ENCODE measurements at regions not wholly inside any gene's neighbourhood (a gene's known extent, or its start where the extent isn't known, plus 50 kb on each side); places are given as distances from the start of the nearest gene placed in this dataset.
A peak's percentile ranks its signal among the peaks of the same experiment; 100 is the strongest.

DNA sequence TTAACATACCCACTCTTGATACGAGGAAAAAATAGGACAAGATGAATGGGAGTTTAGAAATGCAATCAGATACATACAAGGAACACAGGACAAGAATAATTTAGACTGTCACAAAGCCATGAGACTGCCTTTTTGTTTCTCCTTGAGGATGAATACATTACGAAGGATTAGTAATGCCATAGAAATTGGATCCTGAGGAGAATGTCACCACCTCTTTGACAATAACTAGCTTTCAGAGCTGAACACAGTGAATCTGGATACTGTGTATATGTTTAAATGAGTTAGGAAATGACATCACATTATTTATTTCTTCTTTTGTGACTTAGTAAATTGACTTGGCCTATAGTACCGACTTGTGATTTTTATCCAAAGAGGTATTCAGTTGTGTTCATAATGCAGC is 596.3 kb upstream of the CNTNAP2 start:
- ATAC-seq (replicated peaks in 6 of 8): peak in 4 of 8 experiments; percentile 43 to 90 (median 67)
- Histone ChIP-seq H3K27ac (no peak overlapping the region), H3K4me3 (no peak overlapping the region), H3K4me1 (replicated peaks in 1 of 2) (no peaks in the 10 kb centered on the region)
- WGBS, 10 experiments: 0 to 84% (median 28%) methylated on average over 1 to 3 of the region's 3 CpGs; no CpG with 5 or more reads in 1 of the 10 experiments
- in situ Hi-C loops (cut with MboI; ENCODE audit: low pct_unique_long_range_greater_than_20kb in 2 of 9, low sequenced_read_pairs in 9 of 9, unreplicated experiment in 9 of 9): no loop called here

DNA sequence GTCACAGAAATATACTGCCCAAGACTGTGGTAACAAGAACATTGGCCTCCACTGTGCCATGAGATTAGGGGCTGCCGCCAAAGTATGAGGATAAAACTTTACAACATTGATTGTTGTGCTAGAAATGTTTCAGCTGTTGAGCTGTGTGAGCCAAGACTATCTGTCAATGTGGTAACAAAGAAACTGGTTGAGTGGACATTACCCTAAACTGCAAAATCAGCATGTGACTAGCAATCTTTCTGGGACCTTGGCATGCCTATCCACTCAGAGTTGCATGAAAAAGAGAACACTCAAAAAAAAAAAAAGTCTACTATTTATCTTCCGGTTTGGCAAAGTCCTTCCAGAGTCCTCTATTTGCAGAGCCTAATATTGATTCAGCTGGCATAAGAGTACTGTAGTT is 605.6 kb upstream of the CNTNAP2 start:
- in situ Hi-C loops (cut with MboI; ENCODE audit: low pct_unique_long_range_greater_than_20kb in 2 of 9, low sequenced_read_pairs in 9 of 9, unreplicated experiment in 9 of 9): no loop called here
- Histone ChIP-seq H3K4me3 (no peak overlapping the region), H3K27ac (no peak overlapping the region), H3K4me1 (replicated peaks in 1 of 2) (no peaks in the 10 kb centered on the region)
- 0 to 100% (median 68%) methylated on average over 1 to 2 of the region's 2 CpGs; no CpG with 5 or more reads in 2 of the 10 experiments for WGBS, 10 experiments
- peak in 1 of 8 experiments; percentile 34 for ATAC-seq (replicated peaks in 6 of 8)

DNA sequence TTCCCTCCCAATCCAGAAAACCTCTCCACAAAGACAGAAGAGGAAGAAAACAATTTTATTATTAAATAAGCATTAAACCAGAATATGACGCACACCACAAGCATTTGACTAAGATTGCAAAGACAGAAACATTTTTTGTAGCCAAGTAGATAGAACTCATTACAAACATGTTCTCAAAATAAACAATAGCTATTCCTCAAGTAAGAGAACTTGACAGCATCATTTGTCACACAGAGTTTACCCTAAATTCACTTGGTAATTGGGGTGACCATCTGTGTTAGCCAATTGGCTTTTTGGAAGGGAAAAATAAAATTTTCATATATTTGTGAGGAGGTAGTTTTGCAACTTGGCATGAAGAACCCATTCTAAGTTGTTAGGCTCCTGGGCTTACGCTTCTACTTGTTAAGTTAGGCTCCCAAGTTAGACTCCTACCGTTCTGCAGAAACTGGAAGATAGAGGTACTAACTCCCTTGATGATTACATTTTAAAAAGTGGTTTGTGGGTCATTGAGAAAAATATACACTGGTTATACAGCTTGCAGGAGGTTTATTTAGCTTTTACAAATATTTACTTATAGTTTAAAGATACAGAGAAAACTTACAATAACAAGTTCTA is 618.6 kb upstream of the CNTNAP2 start:
- H3K4me1 ChIP-seq (replicated peaks in 1 of 2): no peaks in the 10 kb centered on the region
- in situ Hi-C loops (cut with MboI; ENCODE audit: low pct_unique_long_range_greater_than_20kb in 2 of 9, low sequenced_read_pairs in 9 of 9, unreplicated experiment in 9 of 9): no loop called here
- no peak overlapping the region for H3K27ac ChIP-seq
- no peak overlapping the region for H3K4me3 ChIP-seq
- no peak for ATAC-seq (replicated peaks in 6 of 8)
- WGBS, 10 experiments: 0 to 100% (median 73%) methylated on average over 1 to 3 of the region's 3 CpGs

DNA sequence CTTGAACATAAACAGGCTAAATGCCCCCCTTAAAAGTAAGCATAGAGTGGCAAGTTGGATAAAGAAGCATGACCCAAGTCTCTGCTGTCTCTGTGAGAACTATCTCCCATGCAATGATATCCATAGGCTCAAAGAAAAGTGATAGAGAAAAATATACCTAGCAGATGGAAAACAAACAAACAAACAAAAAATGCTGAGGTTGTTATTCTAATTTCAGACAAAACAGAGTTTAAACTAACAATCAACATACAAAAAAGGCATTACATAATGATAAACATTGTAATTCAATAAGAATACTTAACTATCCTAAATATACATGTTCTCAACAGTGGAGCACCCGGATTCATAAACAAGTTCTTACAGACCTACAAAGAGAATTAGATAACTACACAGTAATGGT is 626.2 kb upstream of the CNTNAP2 start:
- 0 to 88% (median 36%) methylated on average over 1 of the region's 1 CpG; no CpG with 5 or more reads in 2 of the 10 experiments for WGBS, 10 experiments
- Histone ChIP-seq H3K4me3 (no peak overlapping the region), H3K4me1 (replicated peaks in 1 of 2) (no peaks in the 10 kb centered on the region), H3K27ac (no peak overlapping the region)
- no peak for ATAC-seq (replicated peaks in 6 of 8)
- in situ Hi-C loops (cut with MboI; ENCODE audit: low pct_unique_long_range_greater_than_20kb in 2 of 9, low sequenced_read_pairs in 9 of 9, unreplicated experiment in 9 of 9): no loop called here

DNA sequence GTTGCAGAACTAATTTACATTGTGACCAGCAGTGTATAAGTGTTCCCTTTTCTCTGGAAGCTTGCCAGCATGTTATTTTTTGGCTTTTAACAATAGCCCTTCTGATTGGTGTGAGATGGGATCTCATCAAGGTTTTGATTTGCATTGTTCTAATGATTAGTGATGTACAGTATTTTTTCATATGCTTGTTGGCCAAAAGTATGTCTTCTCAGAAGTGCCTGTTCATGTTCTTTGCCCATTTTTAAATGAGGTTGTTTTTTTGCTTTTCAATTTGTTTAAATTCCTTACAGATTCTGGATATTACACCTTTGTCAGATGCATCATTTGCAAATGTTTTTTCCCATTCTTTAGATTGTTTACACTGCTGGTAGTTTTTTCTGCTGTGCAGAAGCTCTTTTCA is 627.0 kb upstream of the CNTNAP2 start:
- Histone ChIP-seq H3K27ac (no peak overlapping the region), H3K4me3 (no peak overlapping the region), H3K4me1 (replicated peaks in 1 of 2) (no peaks in the 10 kb centered on the region)
- in situ Hi-C loops (cut with MboI; ENCODE audit: low pct_unique_long_range_greater_than_20kb in 2 of 9, low sequenced_read_pairs in 9 of 9, unreplicated experiment in 9 of 9): no loop called here
- ATAC-seq (replicated peaks in 6 of 8): no peak

DNA sequence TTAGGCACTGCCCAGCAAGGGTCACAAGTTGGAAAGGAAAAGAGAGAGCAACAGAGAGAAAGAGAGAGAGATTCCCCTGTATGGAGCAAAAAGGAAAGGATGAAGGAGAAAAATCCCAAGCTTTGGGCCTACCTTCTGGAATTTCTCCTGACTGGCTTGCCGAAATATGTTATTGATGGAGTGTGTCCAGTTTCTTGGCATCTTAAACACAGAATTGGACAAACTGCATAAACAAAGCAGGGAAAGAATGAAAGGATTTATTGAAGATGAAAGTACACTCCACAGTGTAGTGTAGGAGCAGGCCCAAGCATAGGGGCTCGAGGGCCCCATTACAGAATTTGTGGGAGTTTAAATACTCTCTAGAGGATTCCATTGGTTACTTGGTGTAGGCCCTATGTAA is 627.8 kb upstream of the CNTNAP2 start:
- in situ Hi-C loops (cut with MboI; ENCODE audit: low pct_unique_long_range_greater_than_20kb in 2 of 9, low sequenced_read_pairs in 9 of 9, unreplicated experiment in 9 of 9): no loop called here
- no peak for ATAC-seq (replicated peaks in 6 of 8)

DNA sequence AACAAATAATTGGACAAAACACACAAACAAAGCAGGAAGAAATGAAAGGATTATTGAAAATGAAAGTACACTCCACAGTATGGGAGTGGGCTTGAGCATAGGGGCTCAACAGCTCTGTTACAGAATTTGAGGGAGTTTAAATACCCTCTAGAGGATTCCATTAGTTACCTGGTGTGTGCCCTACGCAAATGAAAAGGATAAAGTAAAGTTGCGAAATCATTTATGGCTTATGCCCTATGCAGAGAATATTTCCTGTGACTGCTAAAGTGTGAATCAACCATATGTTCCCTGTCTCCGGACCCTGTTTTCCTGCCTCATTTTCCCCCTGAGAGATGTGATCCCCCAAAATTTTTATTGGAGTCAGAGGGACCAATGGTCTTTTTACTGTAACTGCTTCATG is 634.6 kb upstream of the CNTNAP2 start:
- in situ Hi-C loops (cut with MboI; ENCODE audit: low pct_unique_long_range_greater_than_20kb in 2 of 9, low sequenced_read_pairs in 9 of 9, unreplicated experiment in 9 of 9): no loop called here
- 0 to 97% (median 73%) methylated on average over 1 to 3 of the region's 3 CpGs; no CpG with 5 or more reads in 4 of the 10 experiments for WGBS, 10 experiments
- ATAC-seq (replicated peaks in 6 of 8): no peak
- H3K27ac ChIP-seq: no peak overlapping the region
- no peaks in the 10 kb centered on the region for H3K4me1 ChIP-seq (replicated peaks in 1 of 2)
- no peak overlapping the region for H3K4me3 ChIP-seq

More for the DNA sequence above, 627.8 kb upstream of the CNTNAP2 start:
- Histone ChIP-seq H3K4me3 (no peak overlapping the region), H3K4me1 (replicated peaks in 1 of 2) (no peaks in the 10 kb centered on the region), H3K27ac (no peak overlapping the region)
- WGBS, 10 experiments: 0 to 78% (median 10%) methylated on average over 1 to 2 of the region's 2 CpGs; no CpG with 5 or more reads in 3 of the 10 experiments

DNA sequence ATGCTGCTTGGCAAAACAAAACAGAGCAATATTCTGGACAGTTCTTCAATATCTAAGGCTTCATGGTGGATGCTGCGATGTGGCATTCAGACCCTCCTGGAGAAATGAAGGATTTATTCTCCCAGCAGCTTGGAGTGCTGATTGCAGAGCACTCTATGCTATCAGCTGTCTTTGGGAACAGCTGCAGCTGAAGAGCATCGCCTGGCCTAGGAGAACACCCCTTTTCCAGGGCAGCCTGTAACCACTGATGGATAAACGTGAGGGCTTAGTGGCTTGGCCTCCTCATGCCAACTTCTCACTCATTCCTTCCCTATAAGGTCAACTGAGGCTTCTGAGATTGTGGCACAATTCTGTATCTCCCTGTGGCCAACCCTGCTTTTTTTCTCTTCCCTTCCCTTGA is 638.1 kb upstream of the CNTNAP2 start:
- in situ Hi-C loops (cut with MboI; ENCODE audit: low pct_unique_long_range_greater_than_20kb in 2 of 9, low sequenced_read_pairs in 9 of 9, unreplicated experiment in 9 of 9): no loop called here
- 0 to 100% (median 20%) methylated on average over 1 to 3 of the region's 3 CpGs; no CpG with 5 or more reads in 2 of the 10 experiments for WGBS, 10 experiments
- H3K27ac ChIP-seq: no peak overlapping the region

DNA sequence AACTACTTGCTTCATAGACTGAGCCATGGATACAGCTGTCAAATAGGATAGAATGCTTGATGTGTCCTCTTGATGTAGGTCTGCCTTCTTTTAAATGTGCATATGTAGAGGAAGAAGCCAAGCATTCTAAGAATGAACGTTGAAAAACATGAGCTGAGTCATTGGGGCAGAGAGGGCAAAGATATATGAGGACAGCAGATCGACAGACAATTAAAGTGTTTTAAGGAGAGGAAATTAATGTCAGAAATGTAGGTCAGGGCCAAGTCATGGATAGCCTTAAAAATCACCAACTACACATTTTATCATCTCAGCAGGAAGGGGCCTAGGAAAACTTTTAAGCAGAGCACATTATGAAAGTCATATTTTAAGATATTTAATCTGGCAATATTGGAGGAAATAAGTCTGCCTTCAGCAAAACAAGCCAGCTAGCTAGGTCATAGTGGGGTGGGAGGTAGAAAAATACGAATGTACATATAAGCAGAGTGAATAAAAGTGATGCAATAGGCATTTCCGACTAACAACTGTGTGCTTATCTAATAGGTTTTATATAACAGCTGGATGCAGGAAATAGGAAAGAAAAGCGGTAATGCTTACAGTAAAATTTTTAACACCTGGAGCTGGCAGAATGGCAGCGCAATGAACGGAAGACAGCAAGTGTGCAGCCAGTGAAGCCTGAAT is 638.3 kb upstream of the TPK1 start:
- peak in 6 of 8 experiments; percentile 25 to 92 (median 82) for ATAC-seq (replicated peaks in 6 of 8)
- in situ Hi-C loops (cut with MboI; ENCODE audit: low pct_unique_long_range_greater_than_20kb in 2 of 9, low sequenced_read_pairs in 9 of 9, unreplicated experiment in 9 of 9): no loop called here
- Histone ChIP-seq H3K27ac (no peak overlapping the region), H3K4me1 (replicated peaks in 1 of 2) (peaks cover 8 to 13% of the 10 kb centered on the region in 2 donors), H3K4me3 (no peak overlapping the region)
- WGBS, 10 experiments: 0 to 100% (median 60%) methylated on average over 1 to 7 of the region's 7 CpGs; no CpG with 5 or more reads in 1 of the 10 experiments

More for the DNA sequence above, 638.1 kb upstream of the CNTNAP2 start:
- Histone ChIP-seq H3K4me3 (no peak overlapping the region), H3K4me1 (replicated peaks in 1 of 2) (peaks cover 0 to 4% of the 10 kb centered on the region in 2 donors)
- no peak for ATAC-seq (replicated peaks in 6 of 8)

DNA sequence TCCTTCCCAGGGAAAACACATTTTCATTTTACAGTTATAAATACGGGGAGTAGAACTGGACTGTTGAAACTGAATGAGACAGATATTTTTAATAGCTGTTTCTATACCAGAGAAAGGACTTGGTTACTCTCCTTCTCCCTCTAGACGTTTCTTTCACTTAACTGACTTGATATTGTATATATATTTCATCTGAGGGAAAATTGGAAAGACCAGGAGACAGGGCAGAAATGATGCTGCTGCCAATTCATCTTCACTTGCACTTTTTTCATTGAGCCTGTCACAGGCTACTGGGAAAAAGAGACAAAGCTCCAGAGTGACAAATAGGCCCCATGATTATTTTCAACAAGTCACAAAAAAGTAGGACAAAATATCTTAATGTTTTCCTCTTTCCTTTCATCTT is 636.0 kb upstream of the TPK1 start:
- in situ Hi-C loops (cut with MboI; ENCODE audit: low pct_unique_long_range_greater_than_20kb in 2 of 9, low sequenced_read_pairs in 9 of 9, unreplicated experiment in 9 of 9): no loop called here
- Histone ChIP-seq H3K4me1 (replicated peaks in 1 of 2) (peaks cover 8 to 13% of the 10 kb centered on the region in 2 donors), H3K27ac (no peak overlapping the region), H3K4me3 (no peak overlapping the region)
- WGBS, 10 experiments: 0 to 45% (median 13%) methylated on average over 1 to 2 of the region's 2 CpGs
- peak in 3 of 8 experiments; percentile 38 to 75 (median 73) for ATAC-seq (replicated peaks in 6 of 8)

DNA sequence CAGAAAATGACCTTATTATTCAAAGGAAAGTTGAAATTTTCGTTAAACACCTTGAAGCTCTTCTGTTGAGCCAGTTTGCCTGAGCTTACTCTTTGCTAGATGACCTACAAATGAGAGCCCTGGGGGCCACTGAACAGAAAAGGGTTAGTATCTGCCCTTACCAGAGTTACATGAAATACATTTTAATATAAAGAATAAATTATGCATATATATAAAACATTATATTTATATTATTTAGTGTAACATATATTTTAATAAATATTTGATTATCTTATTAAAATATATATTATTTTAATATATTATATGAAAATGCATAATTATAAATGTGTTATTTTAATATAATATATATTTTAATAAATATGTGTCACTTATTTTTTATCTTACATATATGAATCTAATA is 628.4 kb upstream of the TPK1 start:
- H3K4me1 ChIP-seq (replicated peaks in 1 of 2): no peaks in the 10 kb centered on the region
- 0 to 82% (median 20%) methylated on average over 1 of the region's 1 CpG; no CpG with 5 or more reads in 4 of the 10 experiments for WGBS, 10 experiments
- in situ Hi-C loops (cut with MboI; ENCODE audit: low pct_unique_long_range_greater_than_20kb in 2 of 9, low sequenced_read_pairs in 9 of 9, unreplicated experiment in 9 of 9): no loop called here
- ATAC-seq (replicated peaks in 6 of 8): no peak
- H3K4me3 ChIP-seq: no peak overlapping the region
- H3K27ac ChIP-seq: no peak overlapping the region

DNA sequence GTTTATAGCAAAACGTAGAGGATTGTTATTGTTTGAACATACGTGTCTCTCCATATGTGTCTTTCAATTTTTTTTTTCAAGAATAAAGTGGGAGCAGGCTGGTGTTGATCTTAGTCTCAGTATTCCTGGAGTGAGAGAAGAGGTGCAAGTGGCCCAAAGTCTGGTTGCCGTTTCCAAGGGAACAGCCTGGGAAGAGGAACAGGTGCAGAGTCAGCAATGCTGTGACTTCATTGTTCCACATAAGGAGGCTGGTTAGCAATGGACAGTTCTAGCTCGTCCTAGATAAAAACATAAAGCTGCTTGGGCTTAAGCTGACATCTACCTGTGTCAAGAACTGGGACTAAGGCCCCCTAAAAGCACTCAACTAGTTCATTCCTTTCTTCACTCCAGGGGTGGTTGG is 626.6 kb upstream of the TPK1 start:
- in situ Hi-C loops (cut with MboI; ENCODE audit: low pct_unique_long_range_greater_than_20kb in 2 of 9, low sequenced_read_pairs in 9 of 9, unreplicated experiment in 9 of 9): no loop called here
- no peaks in the 10 kb centered on the region for H3K4me1 ChIP-seq (replicated peaks in 1 of 2)
- WGBS, 10 experiments: 0 to 86% (median 64%) methylated on average over 1 to 4 of the region's 4 CpGs
- ATAC-seq (replicated peaks in 6 of 8): no peak
- H3K27ac ChIP-seq: no peak overlapping the region
- no peak overlapping the region for H3K4me3 ChIP-seq

DNA sequence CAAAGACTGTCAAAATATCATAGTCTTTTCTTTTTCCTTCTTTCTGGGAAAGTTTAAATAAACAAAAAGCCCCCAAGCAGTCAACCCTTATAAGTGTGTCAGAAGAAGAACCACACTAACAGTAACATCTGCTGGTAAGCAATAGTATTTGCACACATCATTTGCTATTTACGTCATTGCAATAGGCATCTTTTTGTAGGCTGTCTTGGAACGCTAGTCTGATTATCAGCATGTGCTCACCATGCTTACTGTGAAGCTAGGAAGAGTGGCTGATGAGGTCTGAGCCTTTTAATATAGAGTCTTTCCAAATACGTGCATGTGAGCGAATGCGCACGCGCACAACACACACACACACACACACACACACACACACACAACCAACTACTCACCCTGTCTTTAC is 599.0 kb upstream of the TPK1 start:
- in situ Hi-C loops (cut with MboI; ENCODE audit: low pct_unique_long_range_greater_than_20kb in 2 of 9, low sequenced_read_pairs in 9 of 9, unreplicated experiment in 9 of 9): no loop called here
- WGBS, 10 experiments: 10 to 100% (median 79%) methylated on average over 1 to 7 of the region's 7 CpGs; no CpG with 5 or more reads in 1 of the 10 experiments
- Histone ChIP-seq H3K4me3 (no peak overlapping the region), H3K27ac (no peak overlapping the region), H3K4me1 (replicated peaks in 1 of 2) (no peaks in the 10 kb centered on the region)
- ATAC-seq (replicated peaks in 6 of 8): no peak

DNA sequence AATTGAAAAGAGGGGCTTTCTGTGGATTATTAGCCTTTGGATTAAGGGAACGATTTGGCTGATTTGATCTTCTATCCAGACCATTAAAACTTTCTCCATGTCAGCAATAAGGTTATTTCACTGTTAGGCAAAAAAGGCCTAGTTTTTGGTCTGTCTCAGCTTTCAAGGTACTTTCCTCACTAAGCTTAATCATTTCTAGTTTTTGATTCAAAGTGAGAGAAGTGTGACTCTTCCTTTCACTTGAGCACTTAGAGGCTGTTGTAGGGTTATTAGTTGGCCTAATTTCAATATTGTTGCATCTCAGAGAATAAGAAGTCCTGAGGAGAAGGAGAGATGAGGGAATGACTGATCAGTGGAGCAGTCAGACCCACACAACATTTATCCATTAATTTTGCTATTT is 596.0 kb upstream of the TPK1 start:
- no peak for ATAC-seq (replicated peaks in 6 of 8)
- in situ Hi-C loops (cut with MboI; ENCODE audit: low pct_unique_long_range_greater_than_20kb in 2 of 9, low sequenced_read_pairs in 9 of 9, unreplicated experiment in 9 of 9): no loop called here
- no peaks in the 10 kb centered on the region for H3K4me1 ChIP-seq (replicated peaks in 1 of 2)
- WGBS, 10 experiments: 0 to 100% (median 80%) methylated on average over 1 of the region's 1 CpG; no CpG with 5 or more reads in 3 of the 10 experiments
- H3K4me3 ChIP-seq: no peak overlapping the region
- H3K27ac ChIP-seq: no peak overlapping the region
